GM20431 (cell line): ENCODE measurements at regions not wholly inside any gene's neighbourhood (a gene's known extent, or its start where the extent isn't known, plus 50 kb on each side); places are given as distances from the start of the nearest gene placed in this dataset.

Experiments used
- in situ Hi-C: fragments of 300-500 bp; cut with MseI, MboI; formaldehyde crosslinking; loops from one replicate; pipeline ENCODE4 v1.15.0; 2020; ENCODE audit warnings: low sequenced_read_pairs; ENCODE audit not compliant: unreplicated experiment

DNA sequence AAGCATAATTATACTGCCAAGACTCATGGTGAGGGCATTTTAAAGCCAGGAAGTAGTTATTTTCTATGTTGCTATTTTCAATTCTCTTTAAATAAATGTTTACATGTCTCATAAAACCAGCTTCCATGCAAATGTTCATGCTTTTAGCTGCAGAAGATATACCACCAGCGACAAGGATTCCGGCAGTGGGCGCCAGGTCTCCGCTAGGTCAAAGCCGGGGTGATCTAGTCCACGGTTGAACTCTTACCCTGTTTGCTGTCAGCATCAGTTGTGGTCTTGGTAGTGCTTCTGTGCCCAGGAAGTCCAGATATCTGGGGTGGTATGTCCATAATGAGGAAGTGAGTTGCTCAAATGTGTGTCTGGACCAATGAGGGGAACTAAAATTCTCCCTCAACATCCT is 265.7 kb downstream of the BRD1 start:
- in situ Hi-C loops = no loop called here

DNA sequence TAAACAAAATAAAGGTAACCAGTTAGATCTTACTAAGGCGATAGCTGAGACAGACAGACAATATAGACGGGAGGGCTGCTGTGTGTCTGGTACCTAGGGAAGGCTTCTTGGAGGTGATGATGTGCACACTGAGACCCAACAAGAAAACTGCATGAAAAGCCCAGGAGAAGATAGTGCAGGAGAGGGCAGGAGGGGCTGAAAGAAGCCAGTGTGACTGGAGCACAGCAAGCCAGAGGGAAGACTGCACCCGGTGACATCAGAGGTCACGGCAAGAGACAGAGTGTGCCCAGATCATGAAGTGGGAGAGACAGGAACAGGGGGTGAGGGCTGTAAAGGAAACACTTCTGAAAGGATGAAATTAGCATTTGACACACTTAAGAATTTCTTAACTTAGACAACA is 266.3 kb downstream of the BRD1 start:
- in situ Hi-C loops = no loop called here

DNA sequence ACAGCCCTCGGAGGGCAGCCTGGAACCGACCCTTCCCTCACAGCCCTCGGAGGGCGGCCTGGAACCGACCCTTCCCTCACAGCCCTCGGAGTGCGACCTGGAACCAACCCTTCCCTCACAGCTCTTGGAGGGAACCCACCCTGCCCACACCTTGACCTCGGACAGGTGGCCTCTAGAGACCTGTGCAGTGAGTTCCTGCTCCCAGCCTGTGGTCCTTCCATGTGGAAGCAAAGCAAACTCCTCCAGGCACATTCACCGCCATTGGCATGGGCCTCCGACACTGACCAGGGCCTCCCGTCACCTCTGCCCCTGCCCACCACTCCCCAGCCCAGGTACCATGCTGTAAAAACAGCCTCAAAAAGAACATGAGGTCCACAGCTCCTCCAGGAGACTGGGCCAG is 272.1 kb downstream of the BRD1 start:
- in situ Hi-C loops = no loop called here

DNA sequence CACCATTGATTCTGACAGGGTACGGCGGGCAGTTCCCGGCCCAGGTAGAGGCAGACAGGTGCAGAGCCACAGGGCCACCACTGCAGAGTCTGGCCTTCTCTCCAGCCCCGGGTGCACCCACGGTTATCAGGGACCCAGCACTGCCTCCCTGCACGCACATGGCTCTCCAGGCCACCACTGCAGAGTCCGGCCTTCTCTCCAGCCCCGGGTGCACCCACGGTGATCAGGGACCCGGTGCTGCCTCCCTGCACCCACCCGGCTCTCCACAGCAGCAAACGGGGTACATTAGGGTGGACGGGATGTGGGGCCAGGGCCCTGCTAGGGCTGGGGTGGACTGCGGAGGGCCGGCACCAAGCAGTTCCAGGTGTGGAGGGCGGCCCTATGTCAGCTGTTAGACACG is 272.9 kb downstream of the BRD1 start:
- in situ Hi-C loops = no loop called here

DNA sequence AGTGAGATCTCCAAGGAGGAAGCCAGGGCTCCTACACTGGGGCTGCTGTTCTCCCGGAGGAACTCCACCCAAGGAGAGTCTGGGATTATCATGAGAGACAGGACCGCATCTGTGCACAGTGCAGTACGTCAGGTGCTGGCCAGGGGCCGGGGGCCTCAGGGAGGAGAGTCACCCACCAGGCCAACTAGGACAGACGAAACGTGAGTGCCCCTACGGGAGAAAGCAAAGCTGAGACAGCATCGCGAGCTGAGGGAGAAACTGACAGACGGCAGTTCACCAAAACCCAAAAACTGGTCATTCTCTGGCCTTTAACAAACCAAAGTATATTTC is 273.4 kb downstream of the BRD1 start:
- in situ Hi-C loops = no loop called here

DNA sequence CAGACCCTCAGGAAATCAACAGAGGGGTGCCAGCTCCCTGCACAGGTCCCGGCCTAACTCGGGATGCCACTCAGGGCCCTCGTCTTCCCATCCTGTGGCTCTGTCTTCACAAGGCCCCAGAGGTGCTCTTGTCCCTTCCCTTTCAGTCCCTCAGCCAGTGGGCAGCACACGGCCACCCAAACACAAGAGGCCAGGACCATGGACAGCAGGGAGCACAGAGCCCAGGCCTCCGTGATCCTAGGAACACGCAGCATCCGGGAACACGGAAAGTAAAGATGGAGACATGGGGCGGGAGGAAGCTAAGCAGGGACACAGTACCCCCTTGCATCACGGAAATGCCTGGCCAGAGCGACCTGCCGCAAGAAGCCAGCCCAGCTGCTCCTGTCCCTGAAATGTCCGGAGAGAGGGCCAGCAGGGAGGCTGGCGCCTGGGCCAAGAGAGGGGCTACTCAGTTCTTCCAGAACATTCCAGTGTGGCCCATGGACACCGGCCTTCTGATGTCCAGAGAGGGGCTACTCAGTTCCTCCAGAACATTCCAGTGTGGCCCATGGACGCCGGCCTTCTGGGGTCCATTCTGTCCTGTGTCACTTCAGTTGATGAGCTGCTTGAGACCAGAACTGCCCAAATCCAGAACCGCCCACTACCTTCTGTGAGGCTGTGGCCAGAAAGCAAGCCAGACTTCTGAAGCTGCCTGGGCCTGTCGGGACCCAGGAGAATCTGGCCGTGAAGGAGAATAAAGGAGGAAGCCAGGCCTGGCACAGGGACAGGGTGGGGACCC is 274.0 kb downstream of the BRD1 start:
- in situ Hi-C loops = no loop called here

DNA sequence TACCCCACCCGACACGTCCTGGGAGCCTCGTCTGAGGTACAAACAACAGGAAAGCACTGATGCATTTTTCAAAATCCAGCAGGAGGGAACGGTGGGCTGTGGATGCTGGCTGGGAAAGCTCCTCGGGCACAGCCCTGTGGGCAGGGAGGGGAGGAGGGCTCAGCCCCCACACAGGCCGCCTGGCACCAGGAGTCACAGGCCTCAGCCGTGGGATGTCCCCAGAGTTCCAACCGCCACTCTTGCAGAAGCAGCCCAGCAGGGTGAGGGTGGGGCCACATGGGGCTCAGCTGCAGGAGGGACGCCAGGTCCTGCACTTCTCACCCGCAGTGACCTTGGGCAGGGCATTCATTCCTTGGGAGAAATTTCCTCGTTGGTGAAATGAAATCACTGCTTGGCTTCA is 274.6 kb downstream of the BRD1 start:
- in situ Hi-C loops = no loop called here

DNA sequence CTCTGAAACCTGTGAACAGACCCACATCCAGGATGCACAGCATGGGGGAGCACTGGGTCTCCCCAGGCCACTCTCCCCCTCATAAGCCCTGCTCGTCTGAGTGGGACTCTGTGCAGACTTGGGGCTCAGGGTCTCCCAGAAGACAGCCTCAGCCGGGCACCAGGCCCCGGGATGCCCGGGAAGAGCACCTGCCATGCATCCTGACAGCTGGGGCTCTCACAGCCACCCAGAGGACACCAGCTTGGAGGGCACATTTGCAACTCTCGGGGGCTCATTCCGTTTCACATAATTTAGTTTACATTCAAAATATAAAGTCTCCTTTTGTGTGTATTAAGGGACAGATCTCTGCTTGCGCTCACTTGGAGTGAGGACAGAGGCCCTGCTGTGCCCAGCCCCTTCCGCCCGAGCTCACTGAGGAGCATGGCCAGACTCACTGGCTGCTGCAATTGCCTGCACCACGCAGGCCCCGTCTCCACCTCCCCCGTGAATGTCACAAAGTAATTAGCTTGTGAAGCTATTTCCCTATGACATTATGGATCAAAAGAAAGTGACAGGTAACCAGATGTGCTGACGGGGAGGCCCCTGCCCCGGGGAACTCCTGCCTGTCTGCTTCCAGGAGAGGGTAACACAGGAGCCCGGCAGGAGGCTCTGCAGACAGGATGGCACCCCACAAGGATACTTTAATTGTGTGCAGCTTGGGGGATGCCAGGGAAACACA is 275.6 kb downstream of the BRD1 start:
- in situ Hi-C loops = no loop called here

DNA sequence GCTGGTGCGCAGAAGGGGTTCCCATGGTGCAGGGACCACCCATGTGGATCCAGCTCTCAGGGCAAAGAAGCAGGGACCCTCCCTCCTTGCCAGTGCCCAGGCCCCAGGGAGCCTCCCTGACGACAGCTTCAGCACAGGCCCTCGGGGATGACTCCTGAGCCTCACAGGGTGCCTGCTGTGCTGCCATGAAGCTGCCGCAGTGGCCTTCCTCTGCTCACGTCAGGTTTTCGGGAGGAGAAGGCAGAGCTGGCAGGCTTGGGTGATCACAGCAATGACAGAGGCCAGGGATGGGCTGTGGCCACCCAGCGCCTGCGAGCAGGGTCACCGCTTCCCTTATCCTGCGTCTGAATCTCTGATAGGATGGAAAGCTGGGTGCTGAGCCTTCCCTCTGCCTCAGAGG is 276.2 kb downstream of the BRD1 start:
- in situ Hi-C loops = no loop called here

DNA sequence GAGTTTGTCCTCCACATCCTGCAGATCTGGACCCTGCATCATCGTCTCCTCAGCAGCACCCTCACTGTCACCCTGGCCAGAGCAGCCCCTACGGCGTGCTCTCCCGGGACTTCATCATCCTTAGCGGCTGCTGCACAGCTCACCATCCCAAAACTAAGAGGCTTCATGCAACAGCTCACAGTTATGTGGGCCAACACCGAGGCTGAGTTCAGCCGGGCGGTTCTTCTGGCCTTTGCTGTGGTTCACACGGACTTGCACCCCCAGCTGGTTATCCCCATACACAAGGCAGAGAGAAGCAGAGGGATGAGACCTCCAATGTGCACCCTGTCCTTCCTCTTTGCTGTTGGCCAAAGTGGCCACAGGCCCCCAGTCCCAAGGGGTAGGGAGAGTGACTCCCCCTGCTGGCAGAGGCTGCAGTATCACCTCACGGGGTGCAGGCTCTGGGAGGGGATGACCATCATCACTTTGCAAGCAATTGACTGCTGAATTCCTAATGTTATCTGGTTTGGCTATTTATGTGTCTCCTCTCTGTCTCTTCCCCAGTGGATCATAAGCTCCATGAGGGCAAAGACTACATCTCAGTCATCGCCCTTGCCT is 276.8 kb downstream of the BRD1 start:
- in situ Hi-C loops = no loop called here

DNA sequence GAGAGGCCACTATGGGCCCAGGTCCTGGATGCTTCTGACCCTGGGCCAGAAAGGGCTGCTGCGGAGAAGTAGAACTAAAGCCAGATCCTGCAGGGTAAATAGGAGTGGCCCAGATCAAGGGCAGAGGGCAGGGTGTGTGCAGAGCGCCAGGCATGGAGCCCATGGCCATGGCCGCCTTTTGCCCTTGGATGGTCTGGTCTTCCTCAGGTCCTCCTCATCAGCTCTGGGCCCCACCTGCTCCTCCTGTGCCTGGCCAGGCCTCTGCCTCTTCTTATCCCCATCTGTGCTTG is 277.6 kb downstream of the BRD1 start:
- in situ Hi-C loops = no loop called here

DNA sequence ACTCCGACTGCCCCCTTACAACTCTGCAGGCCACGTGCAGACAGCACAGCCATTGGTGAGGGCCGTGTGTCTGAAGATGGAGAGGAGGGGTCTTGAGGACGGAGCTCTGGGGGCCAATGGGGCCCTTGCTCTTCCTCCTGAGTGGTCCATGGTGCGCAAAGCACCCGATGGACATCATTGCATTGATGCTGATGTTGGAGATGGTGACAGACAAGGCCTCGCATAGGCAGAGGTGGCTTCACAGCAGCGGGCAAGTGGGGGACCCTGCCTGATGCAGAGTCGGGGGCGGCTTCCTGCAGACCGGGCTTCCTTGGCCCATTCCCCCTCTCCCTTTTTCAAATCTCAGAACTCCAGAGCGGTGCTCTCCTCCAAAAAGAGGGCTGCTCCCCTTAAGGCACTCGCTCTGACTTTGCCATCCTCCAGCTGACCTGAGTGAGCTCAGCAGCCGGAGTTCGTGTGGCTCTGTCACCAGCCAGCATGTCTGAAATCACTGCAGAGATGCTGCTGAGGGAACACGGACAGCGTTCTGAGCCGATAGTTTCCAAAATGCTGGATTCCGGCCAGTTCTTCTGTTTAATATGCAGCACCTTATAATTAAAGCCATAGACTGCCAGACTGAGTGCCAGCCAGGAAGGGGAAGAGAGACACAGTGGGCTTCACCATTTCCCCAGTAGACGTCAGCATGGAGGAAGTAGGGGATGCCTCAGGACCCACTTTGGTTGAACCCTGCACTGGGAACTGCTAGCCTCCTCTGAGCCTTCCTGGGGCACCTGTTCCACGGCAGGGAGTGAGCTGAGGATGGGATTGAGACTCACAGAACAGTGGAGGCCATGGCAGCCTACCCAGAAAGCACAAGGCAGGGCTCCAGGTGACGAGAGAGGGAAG is 278.2 kb downstream of the BRD1 start:
- in situ Hi-C loops = no loop called here

DNA sequence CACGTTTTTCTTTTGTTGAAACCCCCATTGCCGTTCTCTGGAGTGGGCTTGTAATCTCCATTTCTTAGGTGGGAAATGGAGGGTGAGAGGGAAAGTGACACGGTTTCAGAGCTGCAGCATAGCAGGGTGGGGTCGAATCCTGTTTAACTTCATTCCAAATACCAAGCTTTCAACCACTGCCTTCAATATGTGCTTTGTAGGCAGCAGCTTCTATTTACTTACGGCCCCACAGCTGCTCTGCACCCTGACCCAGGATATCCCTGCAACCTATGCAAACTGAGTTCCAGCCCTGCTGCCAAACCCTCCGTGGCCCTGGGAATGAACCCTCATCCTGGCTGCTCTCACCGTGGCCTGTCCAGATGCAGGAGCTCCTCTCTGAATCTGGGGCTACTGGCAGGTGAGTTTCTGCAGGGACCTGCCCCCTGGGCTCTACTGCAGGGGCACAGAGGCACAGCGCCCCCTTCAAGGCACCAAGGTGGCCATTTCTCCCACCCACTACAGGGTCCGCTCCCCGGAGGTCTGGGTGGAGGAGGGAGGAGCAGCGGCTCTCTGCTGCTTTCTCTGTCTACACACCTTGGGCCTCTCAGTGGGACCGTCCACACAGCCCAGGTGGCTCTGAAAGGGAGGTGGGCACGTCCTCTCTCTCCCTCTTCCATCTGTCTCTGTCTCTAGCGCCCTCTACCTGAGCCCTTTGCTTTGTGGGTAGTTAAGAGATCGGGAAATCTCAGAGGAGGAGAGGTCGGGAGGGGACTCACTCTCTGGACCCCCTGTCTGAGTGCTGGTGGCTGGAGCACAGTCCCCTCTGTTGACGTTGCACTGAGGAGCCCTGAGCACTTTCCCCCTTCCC is 279.1 kb downstream of the BRD1 start:
- in situ Hi-C loops = no loop called here

DNA sequence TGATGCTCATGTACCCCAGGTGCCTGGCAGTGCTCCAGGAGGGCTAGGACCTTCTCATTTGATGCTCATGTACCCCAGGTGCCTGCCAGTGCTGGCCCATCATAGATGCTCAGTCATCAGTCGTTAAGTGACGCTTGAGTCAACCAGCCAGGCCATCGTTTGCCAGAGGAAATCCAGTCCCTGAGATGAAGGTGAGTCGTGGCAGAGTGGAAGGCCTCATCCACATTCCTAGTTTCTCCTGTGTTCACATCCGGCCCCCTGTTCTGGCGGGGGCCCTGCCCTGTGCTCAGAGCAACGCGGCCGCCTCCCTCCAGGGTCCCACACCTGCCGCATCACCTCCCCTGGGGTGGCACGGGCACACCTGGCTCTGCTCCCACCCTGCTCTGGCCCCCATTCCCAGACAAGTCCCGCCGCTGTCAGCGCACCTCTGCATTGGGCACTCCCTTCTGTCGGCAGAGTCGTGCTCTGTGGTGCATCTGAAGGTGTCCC is 279.9 kb downstream of the BRD1 start:
- in situ Hi-C loops = no loop called here

DNA sequence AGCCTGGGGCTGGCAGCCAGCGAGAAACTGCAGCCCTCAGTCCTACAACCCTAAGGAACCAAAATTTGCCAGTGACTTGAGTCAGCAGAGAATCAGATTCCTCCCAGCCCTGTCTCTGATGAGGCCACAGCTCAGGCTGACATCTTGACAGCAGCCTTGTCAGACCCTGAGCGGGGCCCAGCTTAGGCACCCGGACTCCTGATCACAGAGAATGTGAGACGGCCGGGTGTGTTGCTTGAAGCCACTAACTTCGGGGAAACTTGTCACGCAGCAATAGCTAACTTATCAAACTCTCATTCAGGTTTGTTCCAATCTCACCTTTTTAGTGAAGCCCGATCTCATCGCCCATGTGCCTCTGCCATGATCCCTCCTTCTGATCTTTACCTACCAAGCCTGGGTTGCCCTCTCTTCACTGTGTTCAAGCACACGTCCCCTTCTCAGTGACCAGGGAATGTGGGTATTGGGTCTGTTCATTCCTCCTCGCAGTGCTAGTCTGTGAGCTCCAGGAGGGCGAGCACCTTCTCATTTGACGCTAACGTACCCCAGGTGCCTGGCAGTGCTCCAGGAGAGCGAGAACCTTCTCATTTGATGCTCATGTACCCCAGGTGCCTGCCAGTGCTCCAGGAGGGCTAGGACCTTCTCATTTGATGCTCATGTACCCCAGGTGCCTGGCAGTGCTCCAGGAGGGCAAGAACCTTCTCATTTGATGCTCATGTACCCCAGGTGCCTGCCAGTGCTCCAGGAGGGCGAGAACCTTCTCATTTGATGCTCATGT is 280.7 kb downstream of the BRD1 start:
- in situ Hi-C loops = no loop called here

DNA sequence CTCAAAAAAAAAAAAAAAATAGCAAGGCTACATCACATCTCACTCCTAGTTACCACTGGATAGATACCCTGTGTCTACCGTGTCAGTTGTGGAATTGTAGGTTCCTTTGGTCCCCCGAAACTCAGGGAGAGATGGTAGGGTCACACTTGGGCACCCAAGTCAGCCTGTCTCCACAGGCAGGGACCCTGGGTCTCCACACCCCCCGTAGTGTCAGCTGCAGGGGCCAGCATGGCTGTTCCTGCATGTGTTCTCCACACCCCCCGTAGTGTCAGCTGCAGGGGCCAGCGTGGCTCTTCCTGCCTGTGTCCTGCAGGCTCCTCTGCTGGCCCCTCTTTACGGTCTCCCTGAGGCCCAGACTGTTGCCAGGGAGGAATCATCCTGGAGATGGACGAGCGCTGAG is 282.1 kb downstream of the BRD1 start:
- in situ Hi-C loops = no loop called here

DNA sequence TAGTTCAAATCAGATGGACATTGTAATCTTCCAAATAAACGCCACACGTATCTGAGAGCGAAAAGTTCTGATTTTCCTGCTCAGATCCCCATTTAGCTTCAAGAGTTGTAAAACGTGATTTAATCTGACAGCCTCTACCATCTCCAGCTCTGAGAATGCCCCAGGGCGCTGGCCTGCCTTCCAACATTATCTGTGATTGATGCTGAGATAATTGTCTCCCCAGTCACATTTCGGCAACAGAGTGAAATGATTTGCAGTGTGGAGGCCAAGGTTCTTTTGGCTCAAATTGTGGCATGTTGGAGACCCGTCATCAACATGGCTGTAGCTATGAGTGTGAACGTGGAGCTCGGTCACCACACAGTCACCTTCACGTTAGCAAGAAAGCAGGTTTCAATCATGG is 283.4 kb downstream of the BRD1 start:
- in situ Hi-C loops = no loop called here

DNA sequence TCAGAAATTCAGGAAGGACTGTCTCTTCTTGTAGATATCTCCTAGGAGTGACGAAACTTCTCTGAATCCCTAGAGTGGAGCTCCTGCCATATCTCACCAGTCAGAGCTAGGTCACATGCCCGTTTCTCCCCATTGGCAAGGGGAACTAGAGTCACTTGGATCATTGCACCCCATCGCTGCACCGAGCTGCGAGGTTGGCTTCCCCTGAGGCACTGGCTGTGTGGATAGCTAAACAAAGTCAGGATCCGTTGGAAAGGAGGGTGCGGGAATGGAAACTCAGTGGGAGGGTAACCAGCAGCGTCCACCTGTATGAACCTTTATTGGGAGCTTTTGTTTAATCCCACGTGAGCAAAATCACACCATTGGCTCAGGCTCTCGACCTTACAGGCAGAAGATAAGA is 283.8 kb downstream of the BRD1 start:
- in situ Hi-C loops = no loop called here

DNA sequence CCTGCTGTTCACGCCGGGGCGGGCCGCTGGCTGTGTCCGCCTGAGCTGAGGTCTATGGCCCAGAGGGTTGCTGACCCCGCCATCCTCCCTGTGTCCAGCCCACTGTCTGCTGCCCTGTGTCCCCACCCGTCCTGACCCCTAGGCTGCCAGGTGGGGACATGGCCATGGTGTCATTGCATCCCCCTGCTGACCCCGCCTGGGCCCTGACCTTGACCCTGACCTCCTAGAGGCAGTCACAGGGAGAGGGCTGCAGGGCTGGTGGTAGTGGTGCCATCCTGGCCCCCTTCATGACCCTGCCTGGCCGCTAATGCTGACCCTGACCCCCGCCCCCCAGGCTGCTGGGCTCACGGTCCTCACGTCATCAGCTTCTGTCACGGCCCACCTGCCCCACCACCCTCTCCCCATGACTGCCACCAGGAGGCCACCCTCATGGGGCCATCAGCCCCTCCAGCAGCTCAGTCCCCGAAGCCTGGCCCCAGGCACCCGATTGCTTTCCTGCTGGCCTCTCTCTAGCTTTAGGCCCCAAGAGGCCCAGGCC is 285.9 kb downstream of the BRD1 start:
- in situ Hi-C loops = no loop called here
